ENCODE measurements at regions not wholly inside any gene's neighbourhood (a gene's known extent, or its start where the extent isn't known, plus 50 kb on each side); places are given as distances from the start of the nearest gene placed in this dataset.
"Not testable (repeated sequence)": the region's sequence is repeated elsewhere in the genome, so short reads cannot be mapped to it uniquely, and the experiment has no call there.

DNA sequence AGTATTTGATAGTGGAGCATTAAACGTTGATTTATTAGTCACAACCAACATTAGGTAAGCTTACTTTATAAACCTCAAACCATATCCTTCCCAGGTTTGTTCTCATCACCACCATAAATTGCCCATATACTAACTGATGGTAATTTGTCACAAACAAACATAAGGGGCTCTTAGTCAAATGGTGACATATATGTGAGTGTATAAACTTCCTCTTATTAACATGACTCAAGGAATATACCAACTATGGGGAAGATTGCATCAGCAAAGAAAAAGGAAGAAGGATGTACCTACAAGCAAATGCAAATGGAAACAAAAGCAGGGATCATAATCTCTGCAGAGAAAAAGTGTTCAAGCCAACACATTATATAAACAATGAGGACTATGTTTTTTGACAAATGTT is 418.2 kb upstream of the AKR1E2 start:
- no peak for TF ChIP-seq POLR2A (IDR thresholded peaks at IDR 0.05)
- TF ChIP-seq EP300 (IDR thresholded peaks at IDR 0.05; ENCODE audit: low read depth), result no peak
- no peak for TF ChIP-seq POLR2AphosphoS5 (IDR thresholded peaks at IDR 0.05)
- H3K27me3 ChIP-seq, result no peaks in the 10 kb centered on the region
- H3K36me3 ChIP-seq, result no peaks in the 10 kb centered on the region
- intact Hi-C loops (cut with DNase I; ENCODE audit: low total_unique reads), result no loop called here
- in situ Hi-C loops (cut with MboI; ENCODE audit: low pct_ligation_motif_present in 1 of 4, low pct_unique_long_range_greater_than_20kb in 1 of 4, low sequenced_read_pairs in 3 of 4), result no loop called here
- no peaks in the 10 kb centered on the region for H3K4me1 ChIP-seq
- H3K27ac ChIP-seq, result no peak overlapping the region
- WGBS, 2 donors (ENCODE audit: low coverage in 1 of 2), result 75 to 86% methylated on average over 1 of the region's 1 CpG
- no peak for DNase-seq
- no peaks in the 10 kb centered on the region for H3K9me3 ChIP-seq
- H3K4me3 ChIP-seq, result no peak overlapping the region

DNA sequence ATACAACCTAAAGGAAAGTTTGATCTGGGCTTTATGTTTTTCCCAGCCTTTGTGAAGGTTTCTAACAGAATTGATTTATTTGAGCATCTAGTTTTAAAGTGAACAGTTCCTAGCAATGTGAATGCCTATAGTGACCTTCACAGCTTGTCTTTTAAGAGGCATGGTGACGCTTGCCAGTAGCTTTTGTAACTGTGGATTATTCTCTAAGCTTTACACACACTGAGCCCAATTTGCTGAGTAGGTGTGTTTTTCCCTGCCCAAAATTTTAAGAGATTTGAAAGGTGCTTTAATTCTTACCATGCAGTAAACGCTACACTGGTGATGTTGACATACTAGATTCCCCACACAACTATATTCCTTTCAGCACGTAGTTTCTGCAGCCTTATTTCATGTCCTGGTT is 420.2 kb upstream of the AKR1E2 start:
- no peak for DNase-seq
- Histone ChIP-seq H3K27ac (no peak overlapping the region), H3K27me3 (no peaks in the 10 kb centered on the region), H3K36me3 (no peaks in the 10 kb centered on the region), H3K4me1 (no peaks in the 10 kb centered on the region), H3K4me3 (no peak overlapping the region), H3K9me3 (no peaks in the 10 kb centered on the region)
- WGBS, 2 donors (ENCODE audit: low coverage in 1 of 2), result 78 to 92% methylated on average over 3 of the region's 3 CpGs
- TF ChIP-seq, protein P1, sequence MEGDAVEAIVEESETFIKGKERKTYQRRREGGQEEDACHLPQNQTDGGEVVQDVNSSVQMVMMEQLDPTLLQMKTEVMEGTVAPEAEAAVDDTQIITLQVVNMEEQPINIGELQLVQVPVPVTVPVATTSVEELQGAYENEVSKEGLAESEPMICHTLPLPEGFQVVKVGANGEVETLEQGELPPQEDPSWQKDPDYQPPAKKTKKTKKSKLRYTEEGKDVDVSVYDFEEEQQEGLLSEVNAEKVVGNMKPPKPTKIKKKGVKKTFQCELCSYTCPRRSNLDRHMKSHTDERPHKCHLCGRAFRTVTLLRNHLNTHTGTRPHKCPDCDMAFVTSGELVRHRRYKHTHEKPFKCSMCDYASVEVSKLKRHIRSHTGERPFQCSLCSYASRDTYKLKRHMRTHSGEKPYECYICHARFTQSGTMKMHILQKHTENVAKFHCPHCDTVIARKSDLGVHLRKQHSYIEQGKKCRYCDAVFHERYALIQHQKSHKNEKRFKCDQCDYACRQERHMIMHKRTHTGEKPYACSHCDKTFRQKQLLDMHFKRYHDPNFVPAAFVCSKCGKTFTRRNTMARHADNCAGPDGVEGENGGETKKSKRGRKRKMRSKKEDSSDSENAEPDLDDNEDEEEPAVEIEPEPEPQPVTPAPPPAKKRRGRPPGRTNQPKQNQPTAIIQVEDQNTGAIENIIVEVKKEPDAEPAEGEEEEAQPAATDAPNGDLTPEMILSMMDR (IDR thresholded peaks at IDR 0.05), result no peak
- TF ChIP-seq EP300 (IDR thresholded peaks at IDR 0.05; ENCODE audit: low read depth) (no peak), POLR2AphosphoS5 (IDR thresholded peaks at IDR 0.05) (no peak), POLR2A (IDR thresholded peaks at IDR 0.05) (no peak)
- in situ Hi-C loops (cut with MboI; ENCODE audit: low pct_ligation_motif_present in 1 of 4, low pct_unique_long_range_greater_than_20kb in 1 of 4, low sequenced_read_pairs in 3 of 4) (no loop called here), intact Hi-C loops (cut with DNase I; ENCODE audit: low total_unique reads) (no loop called here)

DNA sequence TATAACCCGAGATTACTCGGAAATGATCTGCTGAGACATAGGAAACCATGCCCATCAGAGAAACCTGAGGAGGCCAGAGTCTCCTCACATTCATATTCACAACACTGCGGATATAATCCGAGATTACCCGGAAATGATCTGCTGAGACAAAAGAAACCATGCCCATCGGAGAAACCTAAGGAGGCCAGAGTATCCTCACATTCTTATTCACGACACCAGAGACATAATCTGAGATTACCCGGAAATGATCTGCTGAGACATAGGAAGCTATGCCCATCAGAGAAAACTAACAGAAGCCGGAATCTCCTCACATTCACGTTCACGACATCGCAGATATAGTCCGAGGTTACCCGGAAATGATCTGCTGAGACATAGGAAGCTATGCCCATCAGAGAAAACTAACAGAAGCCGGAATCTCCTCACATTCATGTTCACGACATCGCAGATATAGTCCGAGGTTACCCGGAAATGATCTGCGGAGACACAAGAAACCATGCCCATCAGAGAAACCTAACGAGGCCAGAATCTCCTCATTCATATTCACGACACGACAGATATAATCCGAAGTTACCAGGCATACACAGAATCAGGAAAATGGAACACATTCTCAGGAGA is 422.3 kb upstream of the AKR1E2 start:
- no peaks in the 10 kb centered on the region for H3K27me3 ChIP-seq
- H3K9me3 ChIP-seq, result no peaks in the 10 kb centered on the region
- H3K36me3 ChIP-seq, result no peaks in the 10 kb centered on the region
- in situ Hi-C loops (cut with MboI; ENCODE audit: low pct_ligation_motif_present in 1 of 4, low pct_unique_long_range_greater_than_20kb in 1 of 4, low sequenced_read_pairs in 3 of 4) (no loop called here), intact Hi-C loops (cut with DNase I; ENCODE audit: low total_unique reads) (no loop called here)
- no peak overlapping the region for H3K27ac ChIP-seq
- TF ChIP-seq, protein P1 (IDR thresholded peaks at IDR 0.05), result no peak
- TF ChIP-seq POLR2AphosphoS5 (IDR thresholded peaks at IDR 0.05) (no peak), POLR2A (IDR thresholded peaks at IDR 0.05) (no peak), EP300 (IDR thresholded peaks at IDR 0.05; ENCODE audit: low read depth) (no peak)
- no peaks in the 10 kb centered on the region for H3K4me1 ChIP-seq
- DNase-seq, result no peak
- WGBS, 2 donors (ENCODE audit: low coverage in 1 of 2), result 92 to 96% methylated on average over 24 of the region's 24 CpGs
- H3K4me3 ChIP-seq, result no peak overlapping the region

DNA sequence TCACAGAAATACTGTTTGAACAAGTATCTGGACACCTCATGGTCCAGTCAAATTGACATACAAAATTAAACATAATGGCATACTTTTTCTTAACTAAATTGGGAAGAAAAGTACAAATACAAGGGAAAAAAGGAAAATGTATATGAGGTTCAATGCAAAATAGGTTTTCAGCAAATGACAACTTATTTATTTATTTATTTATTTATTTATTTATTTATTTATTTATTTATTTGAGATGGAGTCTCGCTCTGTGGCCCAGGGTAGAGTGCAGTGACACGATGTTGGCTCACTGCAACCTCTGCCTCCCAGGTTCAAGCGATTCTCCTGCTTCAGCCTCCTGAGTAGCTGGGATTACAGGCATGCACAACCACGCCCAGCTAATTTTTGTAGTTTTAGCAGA is 424.9 kb upstream of the AKR1E2 start:
- 86 to 93% methylated on average over 1 to 4 of the region's 4 CpGs for WGBS, 2 donors (ENCODE audit: low coverage in 1 of 2)
- DNase-seq; H3K36me3 ChIP-seq; in situ Hi-C loops (cut with MboI; ENCODE audit: low pct_ligation_motif_present in 1 of 4, low pct_unique_long_range_greater_than_20kb in 1 of 4, low sequenced_read_pairs in 3 of 4); H3K4me1 ChIP-seq; H3K4me3 ChIP-seq; H3K27me3 ChIP-seq; intact Hi-C loops (cut with DNase I; ENCODE audit: low total_unique reads); H3K27ac ChIP-seq; H3K9me3 ChIP-seq: not testable (repeated sequence)

DNA sequence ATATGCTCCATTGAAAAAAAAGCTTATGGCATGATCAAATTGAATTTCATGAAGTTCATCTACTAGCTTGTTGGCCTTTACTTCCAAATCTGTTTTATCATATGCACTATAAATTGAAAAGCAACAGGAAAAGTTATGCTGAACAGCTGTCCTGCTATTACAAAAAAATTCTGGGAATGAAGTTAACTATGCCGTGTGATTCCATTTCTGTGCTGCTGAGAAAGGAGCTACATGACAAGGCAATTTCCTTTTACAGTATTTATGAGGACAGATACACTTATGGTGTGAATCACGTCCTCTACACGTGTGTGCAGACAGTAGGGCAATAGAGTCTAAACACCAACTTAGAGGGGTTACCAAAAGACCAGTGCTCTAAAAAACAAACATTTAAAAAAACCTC is 426.5 kb upstream of the AKR1E2 start:
- TF ChIP-seq POLR2A (IDR thresholded peaks at IDR 0.05), result no peak
- TF ChIP-seq, protein P1 (IDR thresholded peaks at IDR 0.05), result no peak
- TF ChIP-seq POLR2AphosphoS5 (IDR thresholded peaks at IDR 0.05), result no peak
- TF ChIP-seq EP300 (IDR thresholded peaks at IDR 0.05; ENCODE audit: low read depth), result no peak
- intact Hi-C loops (cut with DNase I; ENCODE audit: low total_unique reads) (no loop called here), in situ Hi-C loops (cut with MboI; ENCODE audit: low pct_ligation_motif_present in 1 of 4, low pct_unique_long_range_greater_than_20kb in 1 of 4, low sequenced_read_pairs in 3 of 4) (no loop called here)

More for the DNA sequence above, 426.5 kb upstream of the AKR1E2 start:
- WGBS, 2 donors (ENCODE audit: low coverage in 1 of 2), result 53 to 73% methylated on average over 2 to 3 of the region's 3 CpGs
- Histone ChIP-seq H3K4me1 (no peaks in the 10 kb centered on the region), H3K27me3 (no peaks in the 10 kb centered on the region), H3K9me3 (no peaks in the 10 kb centered on the region), H3K27ac (no peak overlapping the region), H3K4me3 (no peak overlapping the region), H3K36me3 (no peaks in the 10 kb centered on the region)
- DNase-seq, result no peak
